ENCODE measurements at regions not wholly inside any gene's neighbourhood (a gene's known extent, or its start where the extent isn't known, plus 50 kb on each side); places are given as distances from the start of the nearest gene placed in this dataset.

GRCh38 chr3:161975201-161975600, 478.6 kb downstream of the OTOL1 start:
- TF ChIP-seq EZH2 (IDR thresholded peaks at IDR 0.05; ENCODE audit: insufficient read depth, low read length): no peak
- no peak for TF ChIP-seq CTCF (IDR thresholded peaks at IDR 0.05; ENCODE audit: insufficient read depth, low read depth, low read length)
